Testis (tissue), 2 donors: ENCODE measurements at regions not wholly inside any gene's neighbourhood (a gene's known extent, or its start where the extent isn't known, plus 50 kb on each side); places are given as distances from the start of the nearest gene placed in this dataset.

ENCODE experiments used
- POLR2A ChIP-seq: fragments of 450-650 bp; IDR thresholded peaks from one replicate; pipeline ENCODE4 v1.6.1; 2017; ENCODE audit warnings: antibody characterized with exemption, mild to moderate bottlenecking, moderate library complexity
- TF ChIP-seq, protein P1 (sequence below), 3 experiments: fragments of 450-650 bp in 2 of 3; fragments of 200-600 bp in 1 of 3; sonication (generic) in 1 of 3; IDR thresholded peaks; one replicate each; pipeline ENCODE4 v1.5.1; 2016 to 2019; ENCODE audit warnings: antibody characterized with exemption in 3 of 3, mild to moderate bottlenecking in 2 of 3, moderate library complexity in 1 of 3

DNA sequence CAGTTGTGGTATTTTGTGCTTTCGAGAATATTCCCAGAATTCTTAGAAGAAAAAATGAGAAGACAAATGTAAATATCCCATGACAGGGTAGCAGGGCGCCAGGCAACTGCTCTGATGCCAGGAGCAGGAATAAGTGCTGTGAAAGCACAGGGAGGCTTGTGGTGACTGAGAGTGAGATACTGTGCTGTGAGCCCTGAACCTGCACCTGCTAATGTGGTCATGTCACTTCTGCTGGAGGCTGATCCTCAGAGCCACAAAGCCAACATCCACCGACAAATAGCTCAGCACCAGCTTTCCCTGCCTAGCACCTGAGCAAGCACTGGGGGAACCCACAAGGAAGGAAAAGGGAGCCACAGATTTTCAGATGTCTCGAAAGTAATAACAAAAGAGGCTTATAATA, 368.6 kb upstream of the CDH4 start:
- TF ChIP-seq, protein P1, sequence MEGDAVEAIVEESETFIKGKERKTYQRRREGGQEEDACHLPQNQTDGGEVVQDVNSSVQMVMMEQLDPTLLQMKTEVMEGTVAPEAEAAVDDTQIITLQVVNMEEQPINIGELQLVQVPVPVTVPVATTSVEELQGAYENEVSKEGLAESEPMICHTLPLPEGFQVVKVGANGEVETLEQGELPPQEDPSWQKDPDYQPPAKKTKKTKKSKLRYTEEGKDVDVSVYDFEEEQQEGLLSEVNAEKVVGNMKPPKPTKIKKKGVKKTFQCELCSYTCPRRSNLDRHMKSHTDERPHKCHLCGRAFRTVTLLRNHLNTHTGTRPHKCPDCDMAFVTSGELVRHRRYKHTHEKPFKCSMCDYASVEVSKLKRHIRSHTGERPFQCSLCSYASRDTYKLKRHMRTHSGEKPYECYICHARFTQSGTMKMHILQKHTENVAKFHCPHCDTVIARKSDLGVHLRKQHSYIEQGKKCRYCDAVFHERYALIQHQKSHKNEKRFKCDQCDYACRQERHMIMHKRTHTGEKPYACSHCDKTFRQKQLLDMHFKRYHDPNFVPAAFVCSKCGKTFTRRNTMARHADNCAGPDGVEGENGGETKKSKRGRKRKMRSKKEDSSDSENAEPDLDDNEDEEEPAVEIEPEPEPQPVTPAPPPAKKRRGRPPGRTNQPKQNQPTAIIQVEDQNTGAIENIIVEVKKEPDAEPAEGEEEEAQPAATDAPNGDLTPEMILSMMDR (IDR thresholded peaks at IDR 0.05): no peak
- TF ChIP-seq POLR2A: no peak
